Suppressor macrophage treated with lipopolysaccharide for 1 hour (primary cell): ENCODE measurements at regions not wholly inside any gene's neighbourhood (a gene's known extent, or its start where the extent isn't known, plus 50 kb on each side); places are given as distances from the start of the nearest gene placed in this dataset.
"Not testable (repeated sequence)": the region's sequence is repeated elsewhere in the genome, so short reads cannot be mapped to it uniquely, and the experiment has no call there.

Experiments used
- DNase-seq, 3 donors: peaks; one replicate each; pipeline ENCODE4 v3.0.0-alpha.2; 2020 to 2022

DNA sequence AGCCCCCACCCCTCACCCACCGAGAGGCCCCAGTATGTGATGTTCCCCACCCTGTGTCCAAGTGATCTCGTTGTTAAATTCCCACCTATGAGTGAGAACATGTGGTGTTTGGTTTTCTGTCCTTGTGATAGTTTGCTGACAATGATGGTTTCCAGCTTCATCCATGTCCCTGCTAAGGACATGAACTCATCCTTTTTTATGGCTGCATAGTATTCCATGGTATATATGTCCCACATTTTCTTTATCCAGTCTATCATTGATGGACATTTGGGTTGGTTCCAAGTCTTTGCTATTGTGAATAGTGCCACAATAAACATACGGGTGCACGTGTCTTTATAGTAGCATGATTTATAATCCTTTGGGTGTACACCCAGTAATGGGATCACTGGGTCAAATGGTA lies 79.2 kb downstream of the PXDC1 start:
- DNase-seq: not testable (repeated sequence)

DNA sequence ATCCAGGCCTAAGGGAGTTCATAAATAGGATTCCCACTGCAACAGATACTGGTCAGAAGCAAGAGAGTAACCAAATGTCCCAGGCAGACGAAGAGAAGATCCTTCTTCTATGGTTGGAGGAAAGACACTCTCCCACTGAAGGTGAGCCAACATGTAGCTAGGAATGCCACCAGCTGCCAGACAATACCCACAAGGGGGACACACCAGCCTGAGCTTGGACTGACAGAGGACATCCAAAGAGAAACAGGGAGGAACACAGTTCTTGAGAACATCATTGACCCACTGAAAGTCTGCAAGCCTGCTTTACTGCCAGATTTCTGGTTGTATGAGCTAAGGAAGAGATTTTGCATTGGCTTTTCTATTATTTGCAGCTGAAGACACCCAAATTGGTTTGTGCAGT lies 80.1 kb downstream of the PXDC1 start:
- no peak for DNase-seq

DNA sequence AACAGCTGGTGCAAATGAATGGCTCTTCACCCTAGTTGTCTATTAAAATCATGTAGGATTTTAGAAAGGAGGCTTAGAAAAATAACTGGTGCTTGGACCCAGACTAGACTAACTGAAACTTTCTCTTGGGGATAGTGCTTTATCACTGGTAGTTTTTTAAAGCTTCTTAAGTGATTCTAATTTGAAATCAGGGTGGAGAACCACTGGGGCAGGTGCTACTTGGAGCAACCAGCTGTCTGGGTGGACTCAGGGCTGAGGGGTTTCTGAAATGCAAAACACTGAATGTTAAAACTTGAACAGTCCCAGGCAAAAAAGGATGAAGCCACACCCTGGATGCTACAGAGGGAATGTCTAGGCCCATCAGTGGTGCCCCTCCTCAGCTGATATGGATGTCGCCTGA lies 81.2 kb downstream of the PXDC1 start:
- DNase-seq: no peak

DNA sequence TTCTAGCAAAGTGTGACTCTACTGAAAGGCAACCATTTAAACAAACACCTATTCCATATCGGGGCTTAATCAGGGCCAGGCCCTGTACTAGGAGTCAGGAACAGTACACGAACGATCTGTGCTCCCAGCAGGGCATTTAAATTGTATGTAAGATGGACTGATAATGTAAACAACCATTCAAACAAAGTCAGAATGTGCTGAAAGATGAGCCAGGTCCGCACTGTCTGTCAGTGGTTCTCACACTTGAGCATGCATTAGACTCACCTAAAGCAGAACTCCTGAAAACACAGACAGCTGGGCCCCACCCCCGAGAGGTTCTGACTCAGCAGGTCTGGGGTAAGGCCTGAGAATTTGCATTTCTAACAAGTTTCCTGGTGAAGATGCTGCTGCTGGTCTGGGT lies 81.6 kb downstream of the PXDC1 start:
- no peak for DNase-seq

DNA sequence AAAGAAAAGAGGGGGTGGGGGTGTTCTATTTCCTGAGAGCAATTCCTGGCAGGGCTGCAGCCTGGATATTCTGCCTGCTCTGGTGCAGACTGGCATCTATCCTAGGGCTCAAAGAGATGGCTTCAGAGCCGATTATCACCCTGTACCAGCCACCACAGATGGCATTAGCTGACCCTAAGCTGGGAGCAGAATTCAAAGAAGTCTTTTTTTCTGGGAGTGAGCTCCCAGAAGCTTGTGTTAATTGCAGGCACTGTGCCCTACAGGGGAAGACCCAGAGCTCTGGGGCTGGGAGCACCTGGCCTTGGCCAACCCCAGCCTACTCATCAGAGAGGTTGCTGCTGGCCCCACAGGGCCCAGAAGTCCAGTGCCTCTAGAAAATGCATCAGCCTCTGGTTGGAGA lies 85.9 kb downstream of the PXDC1 start:
- DNase-seq: no peak

DNA sequence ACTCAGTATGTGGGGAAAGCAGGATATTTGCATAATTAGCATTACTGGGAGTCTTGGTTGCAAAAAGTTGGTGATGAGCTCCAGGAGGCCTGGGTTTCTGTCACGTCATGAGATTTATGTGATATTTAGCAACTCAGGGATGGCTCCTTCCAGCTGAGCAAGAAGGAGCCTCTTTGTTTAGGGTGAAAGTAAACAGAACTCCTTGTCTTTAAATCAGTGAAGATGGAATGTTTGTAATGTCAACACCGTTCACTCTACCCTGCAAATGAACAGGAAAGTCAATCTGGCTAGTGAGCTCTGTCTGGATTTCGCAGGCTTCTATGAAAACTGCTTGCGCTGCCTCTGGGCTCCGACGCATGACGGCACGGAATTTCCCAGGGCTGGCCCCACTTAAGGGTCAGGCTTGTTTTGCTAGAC lies 86.9 kb downstream of the PXDC1 start:
- no peak for DNase-seq

DNA sequence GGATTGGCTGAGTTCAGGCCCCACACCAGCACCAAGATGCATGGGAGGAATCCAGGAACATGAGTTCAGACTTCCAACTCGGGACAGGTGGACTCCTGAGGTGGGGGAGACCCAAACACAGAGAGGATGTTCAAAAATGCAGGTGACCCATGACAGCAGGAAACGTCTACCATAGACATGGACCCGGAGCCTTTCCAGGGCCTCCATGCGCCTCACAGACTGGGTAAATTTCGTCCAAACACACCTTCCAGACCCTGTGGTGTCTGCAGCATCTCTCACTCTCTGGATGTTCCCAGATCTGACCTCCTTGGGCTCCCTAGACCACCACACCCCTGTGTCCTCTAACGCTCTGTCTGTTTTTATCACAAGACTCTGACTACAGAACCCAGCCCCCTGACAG lies 87.7 kb downstream of the PXDC1 start:
- DNase-seq: no peak

DNA sequence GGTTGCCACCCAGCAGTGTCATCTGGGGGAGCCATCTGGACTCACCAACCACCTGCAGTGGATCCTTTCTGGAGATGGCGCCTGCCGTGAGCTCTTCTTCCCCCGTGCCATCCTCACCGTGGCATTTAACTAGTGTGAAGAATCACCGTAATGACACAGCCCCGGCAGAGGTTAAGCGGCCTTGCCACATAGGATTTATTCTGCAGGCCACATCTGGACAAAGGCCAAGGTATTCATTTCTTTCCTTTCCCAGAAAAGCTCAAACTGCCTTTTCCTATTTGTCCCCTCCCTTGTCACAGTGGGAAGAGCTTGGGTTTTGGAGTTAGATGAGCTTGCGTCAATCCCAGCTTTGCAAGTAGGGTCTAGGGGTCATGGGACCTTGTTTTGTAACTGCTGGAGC lies 88.4 kb downstream of the PXDC1 start:
- DNase-seq: no peak

DNA sequence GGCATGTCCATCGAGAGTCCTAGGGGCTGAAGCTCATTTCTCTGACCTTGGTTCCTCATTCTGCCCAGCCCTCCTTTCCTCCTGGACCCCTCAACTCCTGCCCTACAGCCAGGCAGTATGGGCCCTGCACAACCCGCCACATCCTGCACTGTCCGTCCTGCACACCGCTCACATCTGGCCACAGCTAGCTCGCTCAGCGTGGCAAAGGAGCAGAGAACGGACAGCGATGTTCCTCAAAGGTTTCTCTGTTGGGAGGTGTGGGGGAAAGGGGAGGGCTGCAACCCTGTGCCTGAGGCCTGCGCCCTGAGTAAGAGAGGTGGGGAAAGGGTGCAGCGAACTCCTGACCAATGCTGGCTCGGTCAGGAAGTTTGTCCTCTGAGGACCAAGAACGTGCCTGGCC lies 90.1 kb downstream of the PXDC1 start:
- no peak for DNase-seq

DNA sequence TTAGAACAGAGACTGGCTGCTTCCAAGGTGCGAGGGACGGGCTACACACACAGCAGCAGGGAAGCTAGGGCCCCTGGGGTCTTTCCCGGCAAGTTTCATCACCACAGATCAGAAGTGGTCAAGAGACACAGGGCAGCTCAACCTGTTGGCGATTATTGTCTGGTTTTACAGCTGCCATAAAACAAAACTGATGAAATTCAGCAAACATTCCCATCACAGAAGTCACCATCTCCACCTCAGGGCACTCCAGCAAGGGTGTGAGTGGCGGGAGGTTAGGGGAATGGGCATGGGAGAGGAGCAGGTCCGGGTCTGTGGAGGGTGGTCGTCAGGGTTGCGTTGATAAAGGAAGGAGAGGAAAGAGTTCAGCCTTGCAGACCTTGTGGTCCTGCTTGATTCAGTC lies 91.0 kb downstream of the PXDC1 start:
- DNase-seq: no peak

DNA sequence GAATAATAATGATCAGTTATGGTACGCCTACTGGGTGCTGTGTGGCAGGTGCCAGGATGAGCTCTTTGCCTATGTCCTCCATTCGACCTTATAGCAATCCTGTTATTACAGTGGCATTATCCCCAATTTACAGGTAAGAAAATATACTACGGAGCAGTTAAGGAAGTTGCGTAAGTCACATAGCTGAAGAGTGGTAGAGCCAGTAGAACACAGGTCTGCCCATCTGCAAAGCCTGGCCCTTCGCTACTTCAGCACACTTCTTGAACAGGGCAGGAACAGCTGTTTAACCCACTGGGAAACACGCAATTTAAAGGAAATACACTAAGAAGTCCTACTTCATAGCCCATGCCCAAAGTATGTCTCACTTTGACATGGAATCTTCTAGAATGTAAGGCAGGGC lies 91.8 kb downstream of the PXDC1 start:
- no peak for DNase-seq

DNA sequence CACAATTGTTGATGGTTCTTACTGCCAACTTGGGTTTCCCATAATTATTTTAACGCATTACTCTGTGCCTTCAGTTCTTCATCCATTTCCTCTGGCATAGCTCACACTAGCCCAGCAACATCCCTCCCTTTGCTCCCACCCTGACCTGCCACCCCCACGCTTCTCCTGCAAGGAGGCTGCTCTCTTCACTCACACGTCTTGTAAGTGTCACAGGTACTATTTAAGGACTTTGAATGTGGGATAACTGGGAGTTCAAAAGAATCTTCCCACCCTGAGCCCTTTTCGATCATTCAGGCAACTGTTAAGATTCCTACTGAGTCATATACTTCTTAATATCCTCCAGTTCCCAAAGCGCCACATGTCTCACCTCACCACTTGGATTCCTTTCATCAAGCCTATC lies 95.4 kb downstream of the PXDC1 start:
- DNase-seq: no peak

DNA sequence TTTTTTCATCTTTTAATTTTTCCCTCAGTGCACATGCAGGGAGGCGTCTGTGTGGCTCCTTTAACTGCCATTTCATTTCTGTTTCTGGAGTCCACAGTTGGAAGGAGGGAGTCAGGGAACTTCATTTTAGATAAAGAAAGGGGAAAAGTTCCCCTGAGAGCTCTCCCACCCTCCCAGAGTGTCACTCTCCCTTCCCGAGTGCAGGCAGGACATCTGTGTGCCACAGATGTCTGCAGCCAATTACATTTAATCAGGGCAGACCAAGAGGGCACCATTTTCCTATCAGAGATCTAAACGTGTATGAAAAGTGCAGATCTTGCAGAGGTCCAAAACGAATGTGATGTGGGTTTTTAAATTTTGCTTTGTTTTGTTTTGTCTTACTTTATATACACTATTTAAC lies 96.6 kb downstream of the PXDC1 start:
- DNase-seq: no peak

DNA sequence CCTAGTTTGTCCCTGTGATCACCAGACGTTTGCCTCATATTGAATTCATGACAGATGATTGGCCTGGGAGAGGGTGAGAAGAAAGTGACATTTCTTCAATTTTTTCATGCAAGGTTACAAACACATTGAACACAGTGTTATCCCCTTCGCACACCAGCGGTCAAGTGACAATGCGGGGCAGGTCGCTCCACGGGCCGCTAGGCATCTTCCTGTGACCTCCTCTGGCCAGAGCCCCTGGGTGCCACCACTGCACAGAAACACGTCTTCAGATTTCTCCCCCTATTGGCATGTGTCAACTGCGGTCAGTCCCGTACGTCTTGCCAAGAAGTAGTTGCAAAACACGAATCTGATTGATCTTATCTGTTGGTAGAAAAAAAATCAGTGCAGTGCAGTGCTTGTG lies 97.1 kb downstream of the PXDC1 start:
- no peak for DNase-seq

DNA sequence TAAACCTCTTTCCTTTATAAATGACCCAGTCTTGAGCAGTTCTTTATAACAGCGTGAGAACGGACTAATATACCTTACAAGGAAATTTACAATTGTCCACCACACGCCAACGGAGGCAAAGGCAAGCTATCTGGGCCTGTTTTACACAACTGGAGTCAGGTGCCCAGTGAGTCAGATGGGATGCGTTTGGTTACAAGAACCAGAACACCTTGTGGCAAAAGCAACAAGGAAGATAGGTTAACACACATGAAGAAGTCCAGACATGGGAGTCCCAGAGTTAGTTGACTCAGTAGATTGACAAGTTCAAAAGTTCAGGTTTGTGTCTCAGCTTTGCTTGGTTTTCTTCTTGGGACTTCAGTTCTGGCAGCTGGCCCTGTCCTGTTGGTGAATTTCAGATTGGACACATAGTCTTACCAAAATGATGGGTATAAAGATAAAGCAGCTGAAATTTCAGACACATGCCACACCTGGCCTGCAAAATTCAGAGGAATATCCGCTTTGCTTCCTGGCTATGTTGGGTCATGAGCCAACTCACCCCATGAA lies 97.9 kb downstream of the PXDC1 start:
- no peak for DNase-seq

DNA sequence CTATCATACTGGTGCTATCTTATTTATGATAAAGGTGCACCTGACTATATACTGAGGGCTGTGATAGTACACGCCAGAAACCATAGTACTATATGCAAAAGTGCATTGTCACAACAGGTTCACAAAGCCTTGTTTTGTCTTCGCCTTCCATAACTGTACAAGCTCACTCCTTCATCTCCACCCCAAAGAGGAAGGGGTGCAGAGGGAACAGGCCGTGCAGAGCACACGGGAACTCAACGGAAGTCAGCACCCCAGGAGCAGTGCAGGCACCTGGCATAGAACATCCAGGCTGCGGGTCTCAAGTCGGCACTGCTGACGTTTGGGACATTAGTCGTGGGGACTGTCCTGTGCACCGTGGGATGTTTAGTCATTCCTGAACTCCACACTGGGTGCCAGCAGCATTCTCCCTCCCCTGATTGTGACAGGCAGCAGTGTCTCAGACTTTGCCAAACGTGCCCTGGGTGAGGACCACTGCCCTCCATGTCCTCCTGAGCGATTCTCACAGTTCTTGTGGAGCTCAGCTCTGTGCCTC lies 99.7 kb downstream of the PXDC1 start:
- DNase-seq: no peak

DNA sequence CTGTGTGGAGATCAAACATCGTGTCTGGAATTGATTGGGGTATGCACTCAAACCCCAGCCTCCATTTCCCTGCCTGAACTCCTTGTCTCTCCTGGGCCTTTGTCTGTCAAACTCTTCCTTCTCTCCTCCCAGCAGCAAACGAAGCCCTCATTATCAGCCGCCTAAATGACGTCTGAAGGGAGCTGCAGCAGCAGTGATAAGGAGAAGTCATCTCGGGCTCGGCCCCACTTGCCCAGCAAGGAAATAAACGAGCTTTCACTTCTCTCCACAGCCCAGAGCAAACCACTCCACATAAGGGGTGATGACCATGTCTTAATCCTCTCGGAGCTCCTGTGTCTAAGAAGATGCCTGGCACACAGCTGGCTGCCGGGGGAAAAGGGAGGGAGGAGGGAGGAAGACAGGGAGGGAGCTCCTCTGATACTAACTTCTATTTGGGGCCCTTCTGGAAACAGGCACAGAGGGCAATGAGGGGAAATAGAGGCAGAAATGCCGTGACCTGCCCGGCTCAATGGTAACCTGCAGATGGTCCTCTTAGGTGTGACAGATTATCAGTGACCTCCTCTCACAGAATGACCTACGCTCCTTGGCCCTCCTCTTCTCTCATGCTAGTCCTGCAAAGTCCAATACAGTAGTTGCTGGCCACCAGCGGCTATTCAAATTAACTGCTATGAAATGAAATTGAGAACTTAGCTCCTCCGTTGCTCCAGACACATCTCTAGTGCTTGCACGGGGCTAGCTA lies 100.4 kb downstream of the PXDC1 start:
- peak in 2 of 3 donors; percentile 8 to 20 for DNase-seq

DNA sequence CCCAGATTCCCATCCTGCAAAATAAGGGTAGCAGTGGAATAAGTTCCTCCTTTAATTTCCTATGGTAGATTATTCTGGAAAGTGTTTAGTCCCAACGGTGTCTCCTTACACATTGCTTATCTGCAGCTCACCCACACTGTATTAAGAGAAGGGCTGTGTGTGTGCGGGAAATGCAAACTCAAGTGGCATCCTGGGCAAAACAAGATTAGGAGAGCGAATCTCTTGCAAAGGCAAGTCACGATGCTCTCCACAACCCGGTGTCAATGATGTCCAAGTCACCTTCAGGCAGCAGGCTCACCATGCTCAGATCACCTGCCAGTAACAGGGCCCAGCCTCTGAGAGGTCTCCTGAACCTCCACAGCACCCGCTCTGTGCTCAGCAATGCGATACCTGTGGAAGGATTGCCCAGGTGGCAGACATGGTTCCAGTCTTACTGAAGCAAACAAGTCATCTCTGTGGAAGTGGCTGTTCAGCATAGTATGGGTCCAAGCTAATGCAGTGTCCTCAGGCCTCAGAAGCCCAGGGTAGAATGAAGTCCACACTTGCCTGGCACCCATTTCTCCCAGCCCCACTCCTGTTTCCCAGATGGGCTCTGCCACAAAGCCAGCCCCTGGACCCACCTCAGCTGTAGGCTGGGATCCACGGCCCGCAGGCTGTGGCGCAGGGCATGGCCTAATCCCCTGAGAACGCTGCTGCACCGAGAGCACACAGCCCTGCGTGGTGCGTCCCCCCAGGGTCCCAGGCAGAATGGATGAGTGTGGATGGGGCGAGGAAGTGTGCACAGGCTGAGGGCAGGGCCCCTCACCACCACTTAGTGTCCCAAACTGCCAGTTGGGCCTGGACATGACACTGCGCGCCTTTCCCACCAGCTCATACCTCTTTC lies 101.2 kb downstream of the PXDC1 start:
- no peak for DNase-seq

DNA sequence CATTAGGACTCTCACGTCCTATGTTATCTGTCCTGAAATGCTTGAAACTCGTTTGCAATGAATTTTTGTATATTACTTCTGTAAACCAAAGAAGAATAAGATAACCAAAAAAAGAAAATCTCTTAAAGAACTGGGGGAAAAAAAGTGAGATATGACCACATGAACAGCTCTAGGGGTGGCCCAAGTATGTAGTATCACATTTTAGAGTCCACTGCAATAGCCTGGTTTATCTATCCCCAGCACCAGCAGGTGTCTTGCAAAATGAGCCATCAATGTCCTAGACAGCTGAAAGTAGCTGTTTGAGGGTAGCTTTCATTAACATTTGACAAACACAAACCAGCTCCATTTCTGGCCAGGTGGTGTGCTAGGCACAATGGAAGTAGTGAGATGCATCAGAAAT lies 102.8 kb downstream of the PXDC1 start:
- no peak for DNase-seq

DNA sequence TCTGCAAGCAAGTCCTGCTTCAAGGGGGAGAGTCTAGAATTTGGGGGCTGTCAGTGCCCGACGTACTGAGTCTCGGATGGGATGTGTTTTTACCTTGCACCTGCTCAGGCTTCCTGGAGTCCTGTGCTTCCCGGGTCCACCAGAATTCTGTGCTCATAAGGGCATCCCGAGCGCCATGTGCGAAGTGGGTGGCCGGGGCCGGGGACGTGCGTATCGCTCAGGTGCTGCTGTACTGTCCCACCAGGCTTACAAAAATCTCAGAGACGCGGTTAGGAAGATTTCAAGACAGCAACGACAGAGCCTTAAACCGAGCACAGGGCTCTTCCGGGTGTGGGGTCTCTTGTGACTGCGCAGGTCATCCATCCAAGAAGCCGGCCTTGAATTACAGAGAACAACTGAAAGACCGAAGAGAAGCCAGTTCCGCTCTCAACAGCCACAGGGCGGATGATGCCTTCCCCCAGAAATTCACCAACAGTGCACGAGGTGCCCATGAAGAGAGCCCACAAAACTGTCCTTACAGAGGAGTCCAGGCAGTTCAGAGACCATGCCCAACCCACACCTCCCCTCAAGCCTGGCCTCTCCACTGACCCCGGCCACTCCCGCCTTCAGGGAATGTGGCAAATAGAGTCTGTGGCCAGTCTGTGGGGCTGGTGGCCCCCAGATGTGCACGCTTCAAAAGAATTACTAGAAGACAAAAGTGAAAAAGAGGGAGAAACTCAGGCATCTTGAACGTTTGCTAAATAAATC lies 104.7 kb downstream of the PXDC1 start:
- DNase-seq: no peak

DNA sequence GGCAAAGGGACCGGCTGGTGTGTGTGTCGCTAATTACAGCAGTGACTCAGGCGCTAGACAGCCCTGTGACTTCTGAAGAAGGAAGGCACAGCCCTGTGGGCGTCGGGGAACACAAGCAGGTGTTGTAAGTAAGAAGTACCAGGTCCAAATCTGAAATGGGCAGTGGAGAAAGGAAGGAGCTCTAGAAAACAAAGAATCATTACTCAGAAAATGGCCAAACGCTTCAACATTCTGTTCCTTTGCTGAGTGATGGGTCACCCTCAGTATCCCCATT lies 106.8 kb downstream of the PXDC1 start:
- no peak for DNase-seq

DNA sequence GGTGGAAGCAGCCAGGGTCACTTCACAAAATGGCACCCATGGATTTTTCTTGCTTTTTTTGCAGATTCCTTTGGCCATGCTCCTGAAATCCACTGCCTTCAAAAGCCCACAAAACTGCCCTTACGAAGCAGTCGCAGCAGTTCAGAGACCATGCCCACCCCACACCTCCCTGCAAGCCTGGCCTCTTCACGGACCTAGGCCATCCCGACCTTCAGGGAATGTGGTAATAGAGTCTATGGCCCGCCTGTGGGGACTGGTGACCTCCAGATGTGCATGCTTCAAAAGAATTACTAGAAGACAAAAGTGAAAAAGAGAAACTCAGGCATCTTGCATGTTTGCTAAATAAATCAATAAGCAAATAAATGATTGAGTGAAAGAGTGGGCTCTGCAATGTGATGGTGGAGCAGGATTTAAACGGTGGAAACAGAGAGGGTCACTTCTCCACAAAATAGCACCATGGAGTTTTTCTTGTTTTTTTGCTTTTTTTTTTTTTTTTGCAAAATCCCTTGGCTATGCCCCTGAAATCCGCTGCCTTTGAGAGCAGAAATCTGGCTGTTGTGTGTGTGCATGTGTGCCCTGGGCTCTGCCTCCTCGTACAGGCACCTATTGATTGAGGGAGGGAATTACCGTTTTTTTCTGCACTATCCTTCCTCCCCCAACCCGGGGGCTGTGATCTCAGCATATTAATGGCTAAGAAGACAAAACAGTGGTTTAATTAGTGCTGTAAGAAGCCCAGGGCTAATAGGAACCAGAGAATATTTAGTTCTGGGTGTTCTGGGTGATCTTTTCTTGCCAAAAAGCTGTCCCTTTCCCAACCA lies 107.4 kb downstream of the PXDC1 start:
- no peak for DNase-seq

DNA sequence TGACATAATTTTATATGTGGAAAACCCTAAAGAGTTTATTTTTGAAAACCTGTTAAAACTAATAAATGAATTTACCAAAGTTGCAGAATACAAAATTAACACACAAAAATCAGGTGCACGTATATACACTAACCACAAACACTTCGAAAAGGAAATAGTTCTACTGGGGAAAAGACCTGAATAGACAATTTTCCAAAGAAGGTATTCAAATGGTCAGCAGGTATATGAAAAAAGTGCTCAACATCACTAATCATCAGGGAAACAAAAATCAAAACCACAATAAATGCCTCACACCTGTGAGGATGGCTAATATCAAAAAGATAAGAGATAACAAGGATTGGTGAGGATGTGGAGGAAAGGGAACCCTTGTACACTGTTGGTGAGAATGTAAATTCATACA lies 110.6 kb downstream of the PXDC1 start:
- DNase-seq: no peak
